ENCODE measurements at regions not wholly inside any gene's neighbourhood (a gene's known extent, or its start where the extent isn't known, plus 50 kb on each side); places are given as distances from the start of the nearest gene placed in this dataset.

GRCh38 chr1:8095584-8095983, 69.5 kb upstream of the ERRFI1 start:
- no peak for DNase-seq (ENCODE audit: low read depth in 2 of 2)
- peaks cover 39% of the 10 kb centered on the region for H3K4me1 ChIP-seq (ENCODE audit: control insufficient read depth, extremely low read depth, insufficient read depth, low read length)
- H3K4me3 ChIP-seq (replicated peaks in 1 of 4; ENCODE audit: control extremely low read depth in 1 of 4, insufficient read depth in 1 of 4, low read depth in 3 of 4, low read length in 4 of 4) = no peak overlapping the region
- no peaks in the 10 kb centered on the region for H3K9me3 ChIP-seq (ENCODE audit: control insufficient read depth, insufficient read depth, low read depth, low read length)
- H3K27ac ChIP-seq (ENCODE audit: insufficient read depth, low read length) = peak overlapping the region; percentile 93
- no peaks in the 10 kb centered on the region for H4K20me1 ChIP-seq (ENCODE audit: control insufficient read depth, extremely low read depth, insufficient read depth, low read length)
- no peak overlapping the region for H2AFZ ChIP-seq (ENCODE audit: low read length)
- H3K4me2 ChIP-seq (ENCODE audit: extremely low read depth, insufficient read depth, low read length) = no peak overlapping the region
- no peaks in the 10 kb centered on the region for H3K27me3 ChIP-seq (ENCODE audit: control insufficient read depth, insufficient read depth, low read length)
- H3K9ac ChIP-seq (ENCODE audit: insufficient read depth, low read length) = no peak overlapping the region
- TF ChIP-seq CTCF (conservative IDR thresholded peaks at IDR 0.05 in 1 of 2, IDR thresholded peaks at IDR 0.05 in 1 of 2; ENCODE audit: low read depth in 1 of 2, low read length in 2 of 2) (no peak), EZH2 (IDR thresholded peaks at IDR 0.05; ENCODE audit: low read length, missing control alignments) (no peak)
- no peaks in the 10 kb centered on the region for H3K36me3 ChIP-seq (ENCODE audit: control insufficient read depth, insufficient read depth, low read length)
- H3K79me2 ChIP-seq (ENCODE audit: control insufficient read depth, insufficient read depth, low read length) = no peaks in the 10 kb centered on the region

- peak; percentile 88 to 90 for DNase-seq (ENCODE audit: low read depth in 2 of 2)
- H3K4me3 ChIP-seq (replicated peaks in 1 of 4; ENCODE audit: control extremely low read depth in 1 of 4, insufficient read depth in 1 of 4, low read depth in 3 of 4, low read length in 4 of 4) = no peak overlapping the region
- peak overlapping the region; percentile 75 for H3K4me2 ChIP-seq (ENCODE audit: extremely low read depth, insufficient read depth, low read length)
- H3K27me3 ChIP-seq (ENCODE audit: control insufficient read depth, insufficient read depth, low read length) = no peaks in the 10 kb centered on the region
- peaks cover 45% of the 10 kb centered on the region for H3K4me1 ChIP-seq (ENCODE audit: control insufficient read depth, extremely low read depth, insufficient read depth, low read length)
- H3K36me3 ChIP-seq (ENCODE audit: control insufficient read depth, insufficient read depth, low read length) = no peaks in the 10 kb centered on the region
- no peaks in the 10 kb centered on the region for H3K79me2 ChIP-seq (ENCODE audit: control insufficient read depth, insufficient read depth, low read length)
- no peaks in the 10 kb centered on the region for H4K20me1 ChIP-seq (ENCODE audit: control insufficient read depth, extremely low read depth, insufficient read depth, low read length)
- no peaks in the 10 kb centered on the region for H3K9me3 ChIP-seq (ENCODE audit: control insufficient read depth, insufficient read depth, low read depth, low read length)
- TF ChIP-seq EZH2 (IDR thresholded peaks at IDR 0.05; ENCODE audit: low read length, missing control alignments) = no peak
- TF ChIP-seq CTCF (conservative IDR thresholded peaks at IDR 0.05 in 1 of 2, IDR thresholded peaks at IDR 0.05 in 1 of 2; ENCODE audit: low read depth in 1 of 2, low read length in 2 of 2) = no peak
- peak overlapping the region; percentile 7 for H2AFZ ChIP-seq (ENCODE audit: low read length)
- H3K27ac ChIP-seq (ENCODE audit: insufficient read depth, low read length) = peak overlapping the region; percentile 93
- peak overlapping the region; percentile 28 for H3K9ac ChIP-seq (ENCODE audit: insufficient read depth, low read length)
These were observed 68.6 kb upstream of the ERRFI1 start for GRCh38 chr1:8094481-8095241.

- TF ChIP-seq EZH2 (IDR thresholded peaks at IDR 0.05; ENCODE audit: low read length, missing control alignments) (no peak), CTCF (conservative IDR thresholded peaks at IDR 0.05 in 1 of 2, IDR thresholded peaks at IDR 0.05 in 1 of 2; ENCODE audit: low read depth in 1 of 2, low read length in 2 of 2) (no peak)
- Histone ChIP-seq H4K20me1 (ENCODE audit: control insufficient read depth, extremely low read depth, insufficient read depth, low read length) (no peaks in the 10 kb centered on the region), H3K4me1 (ENCODE audit: control insufficient read depth, extremely low read depth, insufficient read depth, low read length) (peaks cover 47% of the 10 kb centered on the region), H3K27ac (ENCODE audit: insufficient read depth, low read length) (peak overlapping the region; percentile 93), H3K9ac (ENCODE audit: insufficient read depth, low read length) (no peak overlapping the region), H3K9me3 (ENCODE audit: control insufficient read depth, insufficient read depth, low read depth, low read length) (no peaks in the 10 kb centered on the region), H3K4me2 (ENCODE audit: extremely low read depth, insufficient read depth, low read length) (no peak overlapping the region), H2AFZ (ENCODE audit: low read length) (no peak overlapping the region), H3K4me3 (replicated peaks in 1 of 4; ENCODE audit: control extremely low read depth in 1 of 4, insufficient read depth in 1 of 4, low read depth in 3 of 4, low read length in 4 of 4) (no peak overlapping the region), H3K27me3 (ENCODE audit: control insufficient read depth, insufficient read depth, low read length) (no peaks in the 10 kb centered on the region), H3K79me2 (ENCODE audit: control insufficient read depth, insufficient read depth, low read length) (no peaks in the 10 kb centered on the region), H3K36me3 (ENCODE audit: control insufficient read depth, insufficient read depth, low read length) (no peaks in the 10 kb centered on the region)
- DNase-seq (ENCODE audit: low read depth in 2 of 2) = no peak
These were observed 67.3 kb upstream of the ERRFI1 start for GRCh38 chr1:8093221-8093980.
